ENCODE measurements at regions not wholly inside any gene's neighbourhood (a gene's known extent, or its start where the extent isn't known, plus 50 kb on each side); places are given as distances from the start of the nearest gene placed in this dataset.

DNA sequence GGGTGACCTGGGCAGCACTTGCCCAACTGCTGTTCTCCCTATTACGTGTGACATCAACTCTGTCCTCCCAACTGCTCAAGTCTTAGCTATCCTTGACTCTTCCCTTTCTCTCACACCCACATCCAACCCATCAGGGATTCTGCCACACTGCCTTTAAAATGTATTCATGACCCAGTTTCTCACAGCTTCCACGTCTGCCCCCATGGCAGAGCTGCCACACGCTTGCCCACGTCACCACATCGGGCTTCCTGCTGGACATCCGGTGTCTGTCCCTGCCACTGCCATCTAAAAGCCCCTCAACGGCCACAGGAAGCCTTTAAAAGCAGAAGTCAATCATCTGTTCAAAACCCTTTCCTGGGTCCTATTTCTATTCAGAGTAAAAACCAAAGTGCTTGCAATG lies 233.1 kb upstream of the POU3F3 start:
- H3K4me3 ChIP-seq (ENCODE audit: low read depth, low read length) = no peak overlapping the region
- TF ChIP-seq, protein P1, sequence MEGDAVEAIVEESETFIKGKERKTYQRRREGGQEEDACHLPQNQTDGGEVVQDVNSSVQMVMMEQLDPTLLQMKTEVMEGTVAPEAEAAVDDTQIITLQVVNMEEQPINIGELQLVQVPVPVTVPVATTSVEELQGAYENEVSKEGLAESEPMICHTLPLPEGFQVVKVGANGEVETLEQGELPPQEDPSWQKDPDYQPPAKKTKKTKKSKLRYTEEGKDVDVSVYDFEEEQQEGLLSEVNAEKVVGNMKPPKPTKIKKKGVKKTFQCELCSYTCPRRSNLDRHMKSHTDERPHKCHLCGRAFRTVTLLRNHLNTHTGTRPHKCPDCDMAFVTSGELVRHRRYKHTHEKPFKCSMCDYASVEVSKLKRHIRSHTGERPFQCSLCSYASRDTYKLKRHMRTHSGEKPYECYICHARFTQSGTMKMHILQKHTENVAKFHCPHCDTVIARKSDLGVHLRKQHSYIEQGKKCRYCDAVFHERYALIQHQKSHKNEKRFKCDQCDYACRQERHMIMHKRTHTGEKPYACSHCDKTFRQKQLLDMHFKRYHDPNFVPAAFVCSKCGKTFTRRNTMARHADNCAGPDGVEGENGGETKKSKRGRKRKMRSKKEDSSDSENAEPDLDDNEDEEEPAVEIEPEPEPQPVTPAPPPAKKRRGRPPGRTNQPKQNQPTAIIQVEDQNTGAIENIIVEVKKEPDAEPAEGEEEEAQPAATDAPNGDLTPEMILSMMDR (IDR thresholded peaks at IDR 0.05; ENCODE audit: insufficient read depth, low read depth, low read length, missing control alignments) = no peak
- no peak for DNase-seq (ENCODE audit: low read depth)

GRCh38 chr2:104635608-104636007 lies 218.3 kb upstream of the POU3F3 start:
- DNase-seq (ENCODE audit: low read depth) = no peak
- TF ChIP-seq, protein P1 (IDR thresholded peaks at IDR 0.05; ENCODE audit: insufficient read depth, low read depth, low read length, missing control alignments) = no peak
- H3K4me3 ChIP-seq (ENCODE audit: low read depth, low read length) = no peak overlapping the region

DNA sequence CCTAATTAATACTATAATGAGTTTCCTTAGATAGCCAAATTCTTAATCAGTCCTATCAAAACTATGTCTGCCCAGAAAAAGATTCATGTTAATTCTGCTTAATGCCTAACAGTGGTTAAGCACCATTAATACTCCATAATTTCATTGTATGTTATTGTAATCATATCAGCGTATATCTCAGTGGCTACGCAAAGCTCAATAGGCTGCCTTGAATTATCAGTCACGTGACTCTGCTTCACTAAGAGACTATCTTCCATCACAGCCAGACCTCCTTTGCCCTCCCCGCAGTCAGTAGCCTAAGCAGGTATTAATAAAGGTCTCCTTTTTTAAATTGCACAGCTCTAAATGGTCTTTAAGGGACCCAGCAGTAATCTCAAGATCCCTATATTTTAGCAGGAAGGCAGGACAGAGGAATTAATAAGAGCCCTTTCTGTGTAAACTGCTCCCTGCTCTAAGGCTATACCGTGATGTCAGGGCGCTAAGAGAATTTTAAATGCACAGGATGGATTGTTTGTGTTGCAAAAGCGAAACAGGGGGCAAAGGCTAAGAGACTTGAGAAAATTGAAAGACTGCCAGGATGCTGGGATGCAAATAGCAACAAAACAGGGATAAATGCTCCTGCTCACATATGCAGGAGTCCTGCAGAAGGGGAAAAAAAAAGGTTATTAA lies 215.6 kb upstream of the POU3F3 start:
- no peak for DNase-seq (ENCODE audit: low read depth)
- H3K4me3 ChIP-seq (ENCODE audit: low read depth, low read length) = no peak overlapping the region
- TF ChIP-seq, protein P1 (IDR thresholded peaks at IDR 0.05; ENCODE audit: insufficient read depth, low read depth, low read length, missing control alignments) = no peak

DNA sequence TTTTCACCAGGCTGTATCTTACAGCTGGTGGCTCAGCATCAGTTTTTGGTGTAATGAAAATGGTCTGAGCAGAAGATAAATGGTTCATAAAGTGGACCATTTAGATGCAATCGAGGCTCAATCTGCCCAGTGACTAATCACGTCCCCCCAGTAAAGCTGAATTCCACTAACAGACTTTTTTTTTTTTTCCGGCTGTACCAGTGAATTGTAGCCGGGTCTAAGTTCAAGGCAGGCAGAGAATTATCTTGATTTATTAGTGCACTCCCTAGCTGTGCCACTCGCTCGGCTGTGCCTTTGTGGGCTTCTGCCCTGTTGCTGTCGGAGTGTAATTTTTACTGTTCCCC lies 215.1 kb upstream of the POU3F3 start:
- TF ChIP-seq, protein P1 (IDR thresholded peaks at IDR 0.05; ENCODE audit: insufficient read depth, low read depth, low read length, missing control alignments) = no peak
- no peak for DNase-seq (ENCODE audit: low read depth)

DNA sequence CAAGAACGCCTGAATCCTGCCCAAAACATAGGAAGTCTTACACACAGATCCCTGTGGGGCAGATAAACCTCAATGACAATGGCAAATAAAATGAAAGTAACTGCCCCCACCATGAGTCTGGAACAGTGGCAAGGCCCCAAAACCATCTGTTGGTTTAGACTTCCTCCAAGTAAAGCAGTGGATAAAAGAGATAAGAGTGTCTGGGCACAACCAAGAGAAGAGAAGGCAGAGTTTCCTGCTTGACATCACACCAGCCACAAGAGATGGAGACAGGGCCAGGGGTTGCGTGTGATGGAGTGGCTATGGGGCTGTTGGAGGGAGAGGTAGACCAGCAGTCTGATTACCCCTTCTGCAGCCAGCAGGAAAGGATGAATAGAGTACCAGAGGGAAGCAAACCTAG lies 212.1 kb upstream of the POU3F3 start:
- TF ChIP-seq, protein P1 (IDR thresholded peaks at IDR 0.05; ENCODE audit: insufficient read depth, low read depth, low read length, missing control alignments) = no peak
- DNase-seq (ENCODE audit: low read depth) = no peak
- no peak overlapping the region for H3K4me3 ChIP-seq (ENCODE audit: low read depth, low read length)

More for the DNA sequence above, 215.1 kb upstream of the POU3F3 start:
- H3K4me3 ChIP-seq (ENCODE audit: low read depth, low read length) = no peak overlapping the region

- no peak for DNase-seq (ENCODE audit: low read depth)
- H3K4me3 ChIP-seq (ENCODE audit: low read depth, low read length) = no peak overlapping the region
- TF ChIP-seq, protein P1 (IDR thresholded peaks at IDR 0.05; ENCODE audit: insufficient read depth, low read depth, low read length, missing control alignments) = no peak
These were observed 205.5 kb upstream of the POU3F3 start for GRCh38 chr2:104648376-104648775.

DNA sequence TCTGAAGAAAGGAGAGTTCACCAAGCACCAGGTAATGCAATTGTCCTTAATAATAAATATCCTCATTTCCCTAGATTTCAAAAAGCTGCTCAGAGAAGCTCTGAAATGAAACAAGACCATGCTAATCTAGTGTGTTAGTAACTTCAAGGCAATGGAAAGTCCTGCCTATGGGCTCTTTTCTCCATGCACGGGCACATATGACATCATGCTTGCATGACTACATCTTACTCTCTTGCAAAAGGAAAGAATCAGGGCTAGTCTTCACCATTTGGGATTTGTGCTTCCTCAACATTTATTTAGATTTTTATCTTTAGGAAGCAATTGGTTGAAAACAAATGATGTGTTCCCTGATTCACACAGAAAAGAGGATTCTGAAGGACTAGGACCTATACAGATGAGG lies 204.0 kb upstream of the POU3F3 start:
- no peak overlapping the region for H3K4me3 ChIP-seq (ENCODE audit: low read depth, low read length)
- TF ChIP-seq, protein P1 (IDR thresholded peaks at IDR 0.05; ENCODE audit: insufficient read depth, low read depth, low read length, missing control alignments) = no peak
- no peak for DNase-seq (ENCODE audit: low read depth)
